Gastrocnemius medialis (tissue), 4 donors: ENCODE measurements at regions not wholly inside any gene's neighbourhood (a gene's known extent, or its start where the extent isn't known, plus 50 kb on each side); places are given as distances from the start of the nearest gene placed in this dataset.

Experiments
- ATAC-seq, 2 donors: fragments of 150-250 bp; one replicate each; pipeline ENCODE4 v1.9.1; 2016
- DNase-seq, 2 donors: peaks; one replicate each; pipeline ENCODE4 v3.0.0-alpha.2; 2019
- H3K27ac ChIP-seq, 4 donors: fragments of 200-600 bp; sonication (generic); 1 replicate in 1 of 4; 2 replicates in 3 of 4; pipeline ENCODE4 v1.5.1; 2016 to 2018; ENCODE audit warnings: mild to moderate bottlenecking in 2 of 4, moderate library complexity in 1 of 4
- H3K27me3 ChIP-seq, 3 donors: fragments of 200-600 bp; sonication (generic) in 2 of 3; 1 replicate in 1 of 3; 2 replicates in 2 of 3; pipeline versions ENCODE4 v1.5.1 to v1.6.0; 2016 to 2019; ENCODE audit warnings: mild to moderate bottlenecking in 1 of 3, moderate library complexity in 1 of 3
- H3K36me3 ChIP-seq, 2 donors: fragments of 200-600 bp; sonication (generic) in 1 of 2; one replicate each; pipeline ENCODE4 v1.5.1; 2017 to 2018
- H3K4me1 ChIP-seq, 2 donors: fragments of 200-600 bp; sonication (generic) in 1 of 2; one replicate each; pipeline ENCODE4 v1.5.1; 2016 to 2017; ENCODE audit warnings: mild to moderate bottlenecking in 2 of 2
- H3K4me3 ChIP-seq, 4 donors: fragments of 200-600 bp; sonication (generic) in 3 of 4; 1 replicate in 1 of 4; 2 replicates in 3 of 4; pipeline ENCODE4 v1.5.1; 2016 to 2019; ENCODE audit warnings: mild to moderate bottlenecking in 2 of 4
- H3K9me3 ChIP-seq, 3 donors: fragments of 200-600 bp; sonication (generic) in 2 of 3; 1 replicate in 1 of 3; 2 replicates in 2 of 3; pipeline ENCODE4 v1.5.1; 2016 to 2019
- CTCF ChIP-seq, 5 experiments: fragments of 450-650 bp in 3 of 5; fragments of 200-600 bp in 2 of 5; sonication (generic) in 2 of 5; IDR thresholded peaks in 4 of 5; conservative IDR thresholded peaks in 1 of 5; 1 replicate in 4 of 5; 2 replicates in 1 of 5; pipeline ENCODE4 v1.5.1; 2016 to 2019; ENCODE audit warnings: antibody characterized with exemption in 5 of 5, mild to moderate bottlenecking in 3 of 5, moderate library complexity in 3 of 5
- POLR2A ChIP-seq, 2 donors: fragments of 450-650 bp; IDR thresholded peaks; one replicate each; pipeline ENCODE4 v1.6.1; 2017; ENCODE audit warnings: antibody characterized with exemption in 2 of 2, mild to moderate bottlenecking in 2 of 2, moderate library complexity in 2 of 2
- in situ Hi-C, 4 donors: fragments of 200-750 bp; cut with MboI; loops; one replicate each; pipeline versions ENCODE4 v1.15.0 to v1.8.0; 2017; ENCODE audit warnings: low sequenced_read_pairs in 4 of 4
- intact Hi-C: fragments of 100-400 bp; cut with DNase I; formaldehyde crosslinking; loops from one replicate; pipeline ENCODE4 v1.15.1; 2023; ENCODE audit warnings: low total_unique reads

GRCh38 chr2:11984316-11985158, 238.1 kb downstream of the LPIN1 start:
- Histone ChIP-seq H3K4me3 (no peak overlapping the region), H3K36me3 (no peaks in the 10 kb centered on the region), H3K27ac (no peak overlapping the region), H3K27me3 (peaks cover 0 to 4% (median 0%) of the 10 kb centered on the region in 3 donors), H3K4me1 (no peaks in the 10 kb centered on the region), H3K9me3 (no peaks in the 10 kb centered on the region)
- no peak for TF ChIP-seq POLR2A (IDR thresholded peaks at IDR 0.05)
- TF ChIP-seq CTCF (IDR thresholded peaks at IDR 0.05 in 4 of 5, conservative IDR thresholded peaks at IDR 0.05 in 1 of 5) = no peak
- DNase-seq (no peak), ATAC-seq (no peak)
- in situ Hi-C loops = no loop called here
- intact Hi-C loops = no loop called here

- no peaks in the 10 kb centered on the region for H3K4me1 ChIP-seq
- ATAC-seq (no peak), DNase-seq (no peak)
- H3K4me3 ChIP-seq = no peak overlapping the region
- in situ Hi-C loops (no loop called here), intact Hi-C loops (no loop called here)
- H3K27me3 ChIP-seq = peaks cover 0 to 4% (median 0%) of the 10 kb centered on the region in 3 donors
- no peak overlapping the region for H3K27ac ChIP-seq
- no peaks in the 10 kb centered on the region for H3K9me3 ChIP-seq
- H3K36me3 ChIP-seq = no peaks in the 10 kb centered on the region
- TF ChIP-seq POLR2A (IDR thresholded peaks at IDR 0.05) = no peak
- TF ChIP-seq CTCF (IDR thresholded peaks at IDR 0.05 in 4 of 5, conservative IDR thresholded peaks at IDR 0.05 in 1 of 5) = no peak
Measured at GRCh38 chr2:11985817-11986566, 239.6 kb downstream of the LPIN1 start.

GRCh38 chr2:11987151-11987550, 240.7 kb downstream of the LPIN1 start:
- Histone ChIP-seq H3K27me3 (peaks cover 0 to 4% (median 0%) of the 10 kb centered on the region in 3 donors), H3K36me3 (no peaks in the 10 kb centered on the region), H3K9me3 (no peaks in the 10 kb centered on the region), H3K27ac (no peak overlapping the region), H3K4me1 (no peaks in the 10 kb centered on the region), H3K4me3 (no peak overlapping the region)
- TF ChIP-seq POLR2A (IDR thresholded peaks at IDR 0.05) (no peak), CTCF (IDR thresholded peaks at IDR 0.05 in 4 of 5, conservative IDR thresholded peaks at IDR 0.05 in 1 of 5) (no peak)
- ATAC-seq (no peak), DNase-seq (no peak)
- intact Hi-C loops (no loop called here), in situ Hi-C loops (no loop called here)

- no peak for DNase-seq
- Histone ChIP-seq H3K27ac (no peak overlapping the region), H3K36me3 (no peaks in the 10 kb centered on the region), H3K4me3 (no peak overlapping the region), H3K4me1 (no peaks in the 10 kb centered on the region), H3K9me3 (no peaks in the 10 kb centered on the region), H3K27me3 (peaks cover 0 to 4% (median 0%) of the 10 kb centered on the region in 3 donors)
- no peak for TF ChIP-seq CTCF (IDR thresholded peaks at IDR 0.05 in 4 of 5, conservative IDR thresholded peaks at IDR 0.05 in 1 of 5)
- no peak for TF ChIP-seq POLR2A (IDR thresholded peaks at IDR 0.05)
- no peak for ATAC-seq
- intact Hi-C loops = no loop called here
- in situ Hi-C loops = no loop called here
Measured at GRCh38 chr2:11988691-11989353, 242.4 kb downstream of the LPIN1 start.
